GM12878 (cell line): ENCODE measurements at regions not wholly inside any gene's neighbourhood (a gene's known extent, or its start where the extent isn't known, plus 50 kb on each side); places are given as distances from the start of the nearest gene placed in this dataset.

Experiments used
- ATAC-seq: fragments of 200-7000 bp; cut with Tn5 transposase; 3 replicates; pipeline ENCODE4 v1.9.1; 2020; ENCODE audit warnings: mild to moderate bottlenecking, moderate library complexity
- BruUV-seq: library from RNA; stranded (reverse); fragments of 400-500 nt; replicated peaks from 2 replicates; lab custom pipeline; 2021; lab: Mats Ljungman, UMichigan
- CTCF ChIA-PET: fragments of 300-600 bp; sonication (Branson Sonifier 250); formaldehyde crosslinking; extraction: SDS; loops from one replicate; lab custom pipeline; 2021; ENCODE audit warnings: inconsistent platforms; lab: Yijun Ruan, JAX
- POLR2A ChIA-PET: fragments of 350-600 bp; formaldehyde crosslinking; extraction: SDS; loops from one replicate; lab custom pipeline; 2021; ENCODE audit warnings: inconsistent platforms; lab: Charles Lee
- RAD21 ChIA-PET: fragments of 300-600 bp; sonication (Branson Sonifier 250); formaldehyde crosslinking; loops from one replicate; lab custom pipeline; 2023; ENCODE audit warnings: antibody characterized with exemption; ENCODE audit not compliant: unreplicated experiment; lab: Charles Lee
- SMC1A ChIA-PET: fragments of 300-600 bp; sonication (Branson Sonifier 250); formaldehyde crosslinking; loops from one replicate; lab custom pipeline; 2023; ENCODE audit not compliant: unreplicated experiment, uncharacterized antibody; lab: Charles Lee
- DNase-seq: peaks from one replicate; pipeline ENCODE4 v3.0.0-alpha.2; 2011; ENCODE audit warnings: low read depth, low spot score
- FAIRE-seq: peaks from 3 replicates; lab custom pipeline; 2011; peaks lifted over from hg19 to GRCh38; lab: Jason Lieb, UNC
- H2AFZ ChIP-seq: 2 replicates; pipeline ENCODE4 v1.6.0; 2011; ENCODE audit warnings: low read depth, low read length, control low read depth; ENCODE audit not compliant: control insufficient read depth
- H3K27ac ChIP-seq: 2 replicates; pipeline ENCODE4 v1.5.1; 2011; ENCODE audit warnings: control low read depth; ENCODE audit not compliant: control insufficient read depth, insufficient read depth
- H3K27me3 ChIP-seq, 2 experiments: replicated peaks in 1 of 2; 2 replicates each; pipeline versions ENCODE4 v1.6.0 to v1.6.1; 2011; ENCODE audit warnings: low read length in 1 of 2; ENCODE audit not compliant: control insufficient read depth in 2 of 2, insufficient read depth in 2 of 2
- H3K36me3 ChIP-seq, 2 experiments: 2 replicates each; pipeline ENCODE4 v1.5.1; 2011; ENCODE audit warnings: low read length in 1 of 2; ENCODE audit not compliant: control insufficient read depth in 2 of 2, insufficient read depth in 2 of 2
- H3K4me1 ChIP-seq: 2 replicates; pipeline ENCODE4 v1.6.1; 2011; ENCODE audit warnings: mild to moderate bottlenecking, low read length, moderate library complexity, mixed read lengths; ENCODE audit not compliant: control insufficient read depth, insufficient read depth
- H3K4me2 ChIP-seq: 2 replicates; pipeline ENCODE4 v1.6.0; 2011; ENCODE audit warnings: control low read depth; ENCODE audit not compliant: control insufficient read depth, insufficient read depth
- H3K4me3 ChIP-seq: fragments of 200-600 bp; sonication (generic); 2 replicates; pipeline ENCODE4 v1.5.1; 2016
- H3K79me2 ChIP-seq: 2 replicates; pipeline ENCODE4 v1.6.0; 2011; ENCODE audit warnings: low read length; ENCODE audit not compliant: control insufficient read depth, insufficient read depth
- H3K9ac ChIP-seq: 2 replicates; pipeline ENCODE4 v1.8.0; 2011; ENCODE audit warnings: low read length, control low read depth, mixed read lengths; ENCODE audit not compliant: control insufficient read depth, insufficient read depth
- H3K9me3 ChIP-seq: replicated peaks from 3 replicates; pipeline ENCODE4 v1.5.1; 2011; ENCODE audit warnings: mild to moderate bottlenecking, low read length; ENCODE audit not compliant: control insufficient read depth, insufficient read depth
- H4K20me1 ChIP-seq: 2 replicates; pipeline ENCODE4 v1.6.0; 2011; ENCODE audit not compliant: control insufficient read depth, insufficient read depth
- BMI1 ChIP-seq: fragments of 450-650 bp; IDR thresholded peaks from 2 replicates; pipeline ENCODE4 v1.6.1; 2016; ENCODE audit warnings: mild to moderate bottlenecking, moderate library complexity, borderline replicate concordance
- JUND ChIP-seq: IDR thresholded peaks from 2 replicates; pipeline ENCODE4 v1.6.1; 2012; ENCODE audit warnings: low read depth, mild to moderate bottlenecking, low read length, improper control_type of control experiment, moderate library complexity
- RBBP5 ChIP-seq: fragments of 200-600 bp; sonication (generic); conservative IDR thresholded peaks from 2 replicates; pipeline ENCODE4 v1.6.1; 2016
- SREBF1 ChIP-seq: IDR thresholded peaks from 2 replicates; pipeline ENCODE4 v1.6.1; 2012; ENCODE audit warnings: mild to moderate bottlenecking, low read length
- STAT1 ChIP-seq: fragments of 450-650 bp; conservative IDR thresholded peaks from 2 replicates; pipeline ENCODE4 v1.6.1; 2014; ENCODE audit warnings: antibody characterized with exemption, mild to moderate bottlenecking
- SUPT20H ChIP-seq: IDR thresholded peaks from 2 replicates; pipeline ENCODE4 v1.6.1; 2011; ENCODE audit warnings: low read depth, mild to moderate bottlenecking, low read length, moderate library complexity, borderline replicate concordance; ENCODE audit not compliant: control insufficient read depth
- TCF3 ChIP-seq: IDR thresholded peaks from 2 replicates; pipeline ENCODE4 v1.6.1; 2012; ENCODE audit warnings: low read depth, mild to moderate bottlenecking, low read length, borderline replicate concordance; ENCODE audit not compliant: insufficient read depth
- ZNF24 ChIP-seq: fragments of 450-650 bp; IDR thresholded peaks from 2 replicates; pipeline ENCODE4 v1.6.1; 2017; ENCODE audit warnings: antibody characterized with exemption, mild to moderate bottlenecking
- WGBS: methylation state at CpG from one replicate; pipeline ENCODE4 v1.1.6; 2016; ENCODE audit warnings: low lambda C conversion rate; ENCODE audit not compliant: insufficient replicate concordance, insufficient coverage; ENCODE audit errors: missing lambda C conversion rate; 5-methylcytosine and 5-hydroxymethylcytosine counted together
- in situ Hi-C: fragments of 300-500 bp; cut with MboI; formaldehyde crosslinking; loops from 9 replicates; pipeline ENCODE4 v1.14.3; 2018; ENCODE audit warnings: mixed read lengths
- intact Hi-C: fragments of 100-400 bp; cut with micrococcal nuclease; formaldehyde crosslinking; loops from one replicate; pipeline ENCODE4 v1.14.2; 2022; ENCODE audit not compliant: unreplicated experiment
- TF ChIP-seq, protein P1 (sequence below): fragments of 450-650 bp; IDR thresholded peaks from 2 replicates; pipeline ENCODE4 v1.6.1; 2017; ENCODE audit warnings: low read depth, mild to moderate bottlenecking, moderate library complexity

DNA sequence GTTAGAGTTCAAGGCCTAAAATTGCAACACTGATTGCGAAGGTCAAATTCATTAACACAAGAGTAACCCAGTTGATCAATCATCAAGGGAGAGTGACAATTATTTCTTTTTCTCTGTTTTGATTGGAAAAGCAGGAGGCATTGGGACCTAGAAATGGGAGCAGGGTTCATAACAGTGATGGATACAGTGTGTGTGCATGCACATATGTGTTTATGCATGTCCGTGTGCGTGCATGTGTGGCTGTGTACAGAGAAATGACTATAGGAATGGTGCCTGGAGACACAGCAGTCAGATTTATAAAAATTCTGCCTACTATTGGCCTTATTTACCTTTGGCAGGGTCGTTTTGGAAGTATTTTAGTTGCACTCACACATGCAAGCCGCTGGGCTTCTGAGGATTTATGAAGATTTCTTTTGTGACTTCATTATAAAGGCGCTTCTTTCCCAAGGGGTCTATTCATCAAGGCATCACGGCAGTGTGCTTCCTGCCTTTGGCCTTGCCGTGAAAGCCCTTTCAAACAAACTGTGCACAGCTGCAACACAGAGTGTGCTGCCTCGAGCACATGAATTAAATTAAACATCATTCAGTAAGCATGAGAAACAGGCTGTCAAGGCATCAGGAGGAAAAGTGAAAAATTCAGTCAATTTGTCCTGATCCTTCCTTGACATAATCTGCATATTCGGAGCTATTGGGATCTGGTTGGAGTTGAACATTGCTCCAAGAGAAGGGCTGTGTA is 122.8 kb upstream of the PUM3 start (continued):
- TF ChIP-seq, protein P1, sequence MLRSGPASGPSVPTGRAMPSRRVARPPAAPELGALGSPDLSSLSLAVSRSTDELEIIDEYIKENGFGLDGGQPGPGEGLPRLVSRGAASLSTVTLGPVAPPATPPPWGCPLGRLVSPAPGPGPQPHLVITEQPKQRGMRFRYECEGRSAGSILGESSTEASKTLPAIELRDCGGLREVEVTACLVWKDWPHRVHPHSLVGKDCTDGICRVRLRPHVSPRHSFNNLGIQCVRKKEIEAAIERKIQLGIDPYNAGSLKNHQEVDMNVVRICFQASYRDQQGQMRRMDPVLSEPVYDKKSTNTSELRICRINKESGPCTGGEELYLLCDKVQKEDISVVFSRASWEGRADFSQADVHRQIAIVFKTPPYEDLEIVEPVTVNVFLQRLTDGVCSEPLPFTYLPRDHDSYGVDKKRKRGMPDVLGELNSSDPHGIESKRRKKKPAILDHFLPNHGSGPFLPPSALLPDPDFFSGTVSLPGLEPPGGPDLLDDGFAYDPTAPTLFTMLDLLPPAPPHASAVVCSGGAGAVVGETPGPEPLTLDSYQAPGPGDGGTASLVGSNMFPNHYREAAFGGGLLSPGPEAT = no peak

DNA sequence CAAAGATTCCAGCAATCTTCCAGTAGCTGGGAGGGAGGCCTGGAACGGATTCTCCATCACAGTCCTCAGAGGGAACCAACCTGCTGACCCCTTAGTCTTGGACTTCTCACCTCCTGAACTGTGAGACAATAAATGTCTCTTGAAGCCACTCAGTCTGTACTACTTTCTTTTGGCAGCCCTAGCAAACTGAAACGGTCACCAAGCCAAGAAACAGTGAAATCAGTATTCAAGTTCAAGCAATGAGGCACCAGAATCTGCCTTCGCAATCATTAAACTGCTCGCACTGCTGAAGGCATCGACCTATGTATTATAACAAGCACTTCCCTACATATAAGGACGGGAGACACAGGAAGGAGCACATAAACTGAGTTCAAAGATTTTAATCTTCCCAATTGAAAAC is 120.6 kb upstream of the PUM3 start:
- FAIRE-seq = no peak
- TF ChIP-seq SREBF1 = no peak
- no peak for TF ChIP-seq ZNF24
- TF ChIP-seq JUND = no peak
- TF ChIP-seq TCF3 = no peak
- TF ChIP-seq, protein P1 = no peak
- TF ChIP-seq SUPT20H = no peak
- no peak for TF ChIP-seq BMI1
- no peak for TF ChIP-seq RBBP5
- TF ChIP-seq STAT1 = no peak

More for the DNA sequence above, 120.6 kb upstream of the PUM3 start:
- in situ Hi-C loops = no loop called here
- RAD21 ChIA-PET = no interaction called here
- no peak for DNase-seq
- SMC1A ChIA-PET = no interaction called here
- Histone ChIP-seq H3K4me1 (no peaks in the 10 kb centered on the region), H3K4me2 (no peak overlapping the region), H3K9ac (no peak overlapping the region), H3K79me2 (no peaks in the 10 kb centered on the region), H3K36me3 (no peaks in the 10 kb centered on the region), H3K4me3 (no peak overlapping the region), H4K20me1 (no peaks in the 10 kb centered on the region), H2AFZ (no peak overlapping the region), H3K9me3 (no peaks in the 10 kb centered on the region), H3K27me3 (peaks cover 0 to 5% of the 10 kb centered on the region in 2 experiments; a peak in 1 of 4 replicates), H3K27ac (no peak overlapping the region)
- intact Hi-C loops = no loop called here
- no peak for ATAC-seq
- no TSS peak for BruUV-seq
- POLR2A ChIA-PET = no interaction called here
- CTCF ChIA-PET = no interaction called here
- 17% methylated on average over 6 of the region's 6 CpGs for WGBS
